BLaER1 treated with 17β-estradiol and CSF1 and Interleukin-3, amounts not matched to agents 10 nM and 100 nM (cell line): ENCODE measurements at regions not wholly inside any gene's neighbourhood (a gene's known extent, or its start where the extent isn't known, plus 50 kb on each side); places are given as distances from the start of the nearest gene placed in this dataset.

Source experiments
- H3K27ac ChIP-seq, 11 experiments: shearing (Covaris generic); formaldehyde crosslinking; 2 replicates each; pipeline ENCODE4 v1.8.1; 2022
- H3K27me3 ChIP-seq, 11 experiments: shearing (Covaris generic); formaldehyde crosslinking; 2 replicates each; pipeline ENCODE4 v1.8.1; 2022
- H3K36me3 ChIP-seq, 11 experiments: shearing (Covaris generic); formaldehyde crosslinking; 2 replicates each; pipeline ENCODE4 v1.8.1; 2022
- H3K4me1 ChIP-seq, 10 experiments: shearing (Covaris generic); formaldehyde crosslinking; 2 replicates each; pipeline ENCODE4 v1.8.1; 2022
- H3K4me2 ChIP-seq, 11 experiments: shearing (Covaris generic); formaldehyde crosslinking; 2 replicates each; pipeline ENCODE4 v1.8.1; 2022
- H3K4me3 ChIP-seq, 10 experiments: shearing (Covaris generic); formaldehyde crosslinking; 2 replicates each; pipeline ENCODE4 v1.8.1; 2022
- H3K9ac ChIP-seq, 11 experiments: shearing (Covaris generic); formaldehyde crosslinking; 2 replicates each; pipeline ENCODE4 v1.8.1; 2022
- H3K9me3 ChIP-seq, 11 experiments: shearing (Covaris generic); formaldehyde crosslinking; replicated peaks in 1 of 11; 2 replicates each; pipeline ENCODE4 v1.8.1; 2022
- H4K20me1 ChIP-seq, 11 experiments: shearing (Covaris generic); formaldehyde crosslinking; 2 replicates each; pipeline ENCODE4 v1.8.1; 2022
- Cebpa-rat ChIP-seq, 11 experiments: shearing (Covaris generic); IDR thresholded peaks; 2 replicates each; pipeline ENCODE4 v1.8.1; 2022

DNA sequence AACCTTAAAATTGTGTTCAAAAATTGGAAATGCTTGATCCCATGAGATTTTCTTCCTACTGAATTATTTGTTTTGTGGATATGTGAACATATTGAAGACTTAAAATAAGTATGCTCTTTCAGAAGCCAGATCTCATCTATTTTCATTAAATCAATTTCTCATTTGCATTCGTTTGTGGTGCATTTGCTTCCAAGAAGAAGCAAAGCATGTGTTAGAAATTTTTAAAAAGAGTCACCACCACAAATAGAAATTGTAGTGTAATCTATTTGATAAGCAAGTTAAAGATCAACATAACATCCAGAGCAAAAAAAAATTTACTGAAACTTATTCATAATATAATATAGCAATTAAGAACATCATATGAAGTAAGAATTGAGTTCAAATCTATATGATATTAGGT lies 300.9 kb upstream of the SYT4 start:
- no peak for TF ChIP-seq Cebpa-rat (IDR thresholded peaks at IDR 0.05)
- no peaks in the 10 kb centered on the region for H3K9me3 ChIP-seq
- H3K36me3 ChIP-seq = no peaks in the 10 kb centered on the region
- no peak overlapping the region for H3K4me3 ChIP-seq
- no peaks in the 10 kb centered on the region for H4K20me1 ChIP-seq
- no peak overlapping the region for H3K9ac ChIP-seq
- H3K4me1 ChIP-seq = no peaks in the 10 kb centered on the region
- H3K4me2 ChIP-seq = no peak overlapping the region
- H3K27ac ChIP-seq = no peak overlapping the region
- no peaks in the 10 kb centered on the region for H3K27me3 ChIP-seq

DNA sequence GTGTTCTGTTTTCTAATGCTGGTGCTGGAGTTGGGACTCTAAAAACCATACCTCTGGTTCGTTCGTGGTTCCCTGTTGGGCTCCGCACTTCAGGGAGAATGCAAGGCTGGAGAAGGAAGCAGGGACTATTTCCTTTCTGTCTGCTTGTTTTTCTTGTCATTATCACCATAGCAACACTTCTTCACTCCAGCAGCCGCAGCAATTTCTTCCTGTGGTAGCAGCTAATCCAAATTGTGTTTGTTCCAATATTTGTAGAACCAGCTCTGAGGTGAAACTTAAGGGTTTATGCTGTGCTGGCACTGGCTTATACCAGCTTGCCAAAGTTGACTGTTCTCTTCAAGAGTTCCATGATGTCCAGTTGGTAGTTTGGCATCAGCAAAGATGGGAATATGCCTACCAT lies 301.4 kb upstream of the SYT4 start:
- Histone ChIP-seq H3K9me3 (no peaks in the 10 kb centered on the region), H3K27ac (no peak overlapping the region), H3K4me1 (no peaks in the 10 kb centered on the region), H3K4me2 (no peak overlapping the region), H3K36me3 (no peaks in the 10 kb centered on the region), H4K20me1 (no peaks in the 10 kb centered on the region), H3K9ac (no peak overlapping the region), H3K27me3 (no peaks in the 10 kb centered on the region), H3K4me3 (no peak overlapping the region)
- no peak for TF ChIP-seq Cebpa-rat (IDR thresholded peaks at IDR 0.05)

DNA sequence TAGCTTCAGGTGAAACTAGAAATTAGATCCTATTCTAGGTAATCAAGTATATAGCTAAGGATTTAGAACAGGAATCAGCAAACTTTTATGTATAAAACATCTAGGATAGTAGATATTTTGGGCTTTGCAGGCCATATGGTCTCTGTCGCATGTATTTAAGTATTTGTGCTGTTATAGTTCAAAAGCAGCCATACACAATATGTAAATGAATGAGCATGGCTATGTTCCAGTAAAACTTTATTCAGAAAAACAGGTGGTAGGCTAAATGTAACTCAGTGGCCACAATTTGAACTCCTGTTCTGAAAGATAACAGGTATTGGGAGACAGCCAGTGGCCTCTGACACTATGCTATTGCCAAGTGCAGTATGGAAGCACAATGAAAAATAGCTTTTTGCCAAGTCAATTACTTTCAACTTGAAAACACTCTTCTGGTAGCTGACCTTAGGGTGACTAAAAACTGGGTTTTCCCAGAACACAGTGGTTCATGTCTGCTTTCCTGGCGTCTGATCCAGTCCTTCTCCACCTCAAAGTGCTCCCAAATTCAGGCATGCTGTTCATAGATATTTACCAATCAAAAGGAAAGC lies 304.7 kb upstream of the SYT4 start:
- Histone ChIP-seq H3K9me3 (no peaks in the 10 kb centered on the region), H3K4me1 (no peaks in the 10 kb centered on the region), H3K36me3 (no peaks in the 10 kb centered on the region), H3K9ac (no peak overlapping the region), H3K4me3 (no peak overlapping the region), H3K27ac (no peak overlapping the region), H3K4me2 (no peak overlapping the region), H3K27me3 (no peaks in the 10 kb centered on the region), H4K20me1 (no peaks in the 10 kb centered on the region)
- TF ChIP-seq Cebpa-rat (IDR thresholded peaks at IDR 0.05) = no peak

DNA sequence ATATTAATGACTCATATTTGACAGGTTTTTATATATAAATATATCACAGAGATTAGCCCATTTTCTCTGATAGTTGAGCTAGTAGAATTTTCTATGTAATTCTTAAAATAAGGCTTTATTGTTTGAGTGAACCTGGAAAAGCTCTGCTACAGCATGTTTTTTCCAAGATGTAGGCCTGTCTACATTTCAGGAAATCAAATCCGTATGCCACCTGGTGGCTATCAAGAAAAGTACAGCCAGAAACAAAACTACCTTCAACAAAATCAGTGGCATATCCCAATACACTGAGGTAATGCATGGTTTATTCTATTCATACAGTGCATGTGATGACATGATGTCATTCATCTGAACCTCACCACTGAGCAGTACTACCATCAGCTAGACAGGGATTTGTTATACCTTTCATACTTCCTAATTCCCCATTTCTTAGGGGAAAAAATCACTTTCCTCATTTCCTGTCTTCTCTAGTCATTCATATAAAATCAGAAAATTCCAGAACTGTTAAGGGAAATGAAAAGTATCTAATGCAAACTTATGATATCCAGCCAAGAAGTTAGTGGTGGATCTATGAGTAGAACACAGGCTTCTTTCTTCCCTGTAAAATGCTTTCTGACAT lies 310.4 kb upstream of the SYT4 start:
- no peak for TF ChIP-seq Cebpa-rat (IDR thresholded peaks at IDR 0.05)
- H3K27ac ChIP-seq = no peak overlapping the region
- H3K4me3 ChIP-seq = no peak overlapping the region
- H4K20me1 ChIP-seq = no peaks in the 10 kb centered on the region; a peak in 1 of 22 replicates
- no peaks in the 10 kb centered on the region for H3K36me3 ChIP-seq
- no peak overlapping the region for H3K9ac ChIP-seq
- H3K27me3 ChIP-seq = no peaks in the 10 kb centered on the region
- no peaks in the 10 kb centered on the region for H3K9me3 ChIP-seq
- H3K4me2 ChIP-seq = no peak overlapping the region
- no peaks in the 10 kb centered on the region; a peak in 1 of 20 replicates for H3K4me1 ChIP-seq

- Histone ChIP-seq H3K36me3 (no peaks in the 10 kb centered on the region), H3K4me2 (no peak overlapping the region), H3K4me3 (no peak overlapping the region), H3K9me3 (no peaks in the 10 kb centered on the region), H4K20me1 (no peaks in the 10 kb centered on the region; a peak in 1 of 22 replicates), H3K4me1 (no peaks in the 10 kb centered on the region; a peak in 1 of 20 replicates), H3K27ac (no peak overlapping the region), H3K27me3 (no peaks in the 10 kb centered on the region), H3K9ac (no peak overlapping the region)
- TF ChIP-seq Cebpa-rat (IDR thresholded peaks at IDR 0.05) = no peak
Observed at GRCh38 chr18:43588838-43589237, 311.5 kb upstream of the SYT4 start.

GRCh38 chr18:43589611-43590151 lies 312.4 kb upstream of the SYT4 start:
- H3K36me3 ChIP-seq = no peaks in the 10 kb centered on the region
- no peak overlapping the region for H3K4me3 ChIP-seq
- no peaks in the 10 kb centered on the region for H3K27me3 ChIP-seq
- no peaks in the 10 kb centered on the region; a peak in 1 of 20 replicates for H3K4me1 ChIP-seq
- no peak overlapping the region for H3K27ac ChIP-seq
- no peak for TF ChIP-seq Cebpa-rat (IDR thresholded peaks at IDR 0.05)
- H3K9ac ChIP-seq = no peak overlapping the region
- no peaks in the 10 kb centered on the region for H3K9me3 ChIP-seq
- H4K20me1 ChIP-seq = no peaks in the 10 kb centered on the region; a peak in 1 of 22 replicates
- no peak overlapping the region for H3K4me2 ChIP-seq

GRCh38 chr18:43590182-43590903 lies 313.1 kb upstream of the SYT4 start:
- no peaks in the 10 kb centered on the region for H3K27me3 ChIP-seq
- no peaks in the 10 kb centered on the region for H3K36me3 ChIP-seq
- H4K20me1 ChIP-seq = no peaks in the 10 kb centered on the region; a peak in 1 of 22 replicates
- H3K4me1 ChIP-seq = no peaks in the 10 kb centered on the region; a peak in 1 of 20 replicates
- no peaks in the 10 kb centered on the region for H3K9me3 ChIP-seq
- no peak overlapping the region for H3K27ac ChIP-seq
- no peak overlapping the region for H3K4me3 ChIP-seq
- no peak overlapping the region; a peak in 1 of 22 replicates for H3K4me2 ChIP-seq
- H3K9ac ChIP-seq = no peak overlapping the region
- no peak for TF ChIP-seq Cebpa-rat (IDR thresholded peaks at IDR 0.05)

DNA sequence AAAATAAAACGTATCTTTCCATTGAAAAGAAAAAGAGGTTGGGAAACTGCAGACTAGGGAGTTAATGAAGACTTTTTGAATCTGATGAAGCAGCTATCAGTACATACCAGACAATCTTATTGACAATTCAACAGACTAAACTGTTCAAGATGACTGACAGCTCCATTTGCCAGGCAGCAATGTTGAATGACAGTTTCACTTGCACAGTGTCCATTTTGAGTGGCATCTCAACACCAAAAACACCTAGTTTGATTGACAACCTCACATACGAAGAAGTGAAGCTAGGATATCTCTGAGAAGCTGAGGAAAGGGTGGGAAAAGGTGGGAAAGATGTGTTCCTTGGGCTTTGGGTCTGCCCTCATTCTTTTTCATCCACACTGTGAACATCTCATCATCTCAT lies 315.0 kb upstream of the SYT4 start:
- Histone ChIP-seq H3K4me1 (no peaks in the 10 kb centered on the region; a peak in 1 of 20 replicates), H3K27ac (no peak overlapping the region), H3K9ac (no peak overlapping the region), H3K4me3 (no peak overlapping the region), H4K20me1 (no peaks in the 10 kb centered on the region; a peak in 1 of 22 replicates), H3K36me3 (no peaks in the 10 kb centered on the region), H3K9me3 (no peaks in the 10 kb centered on the region), H3K27me3 (no peaks in the 10 kb centered on the region), H3K4me2 (no peak overlapping the region)
- no peak for TF ChIP-seq Cebpa-rat (IDR thresholded peaks at IDR 0.05)

- Histone ChIP-seq H4K20me1 (no peaks in the 10 kb centered on the region), H3K9me3 (no peaks in the 10 kb centered on the region), H3K4me3 (no peak overlapping the region), H3K4me1 (no peaks in the 10 kb centered on the region), H3K9ac (no peak overlapping the region), H3K27me3 (no peaks in the 10 kb centered on the region), H3K27ac (no peak overlapping the region), H3K36me3 (no peaks in the 10 kb centered on the region), H3K4me2 (no peak overlapping the region)
- no peak for TF ChIP-seq Cebpa-rat (IDR thresholded peaks at IDR 0.05)
Observed at GRCh38 chr18:43596105-43596712, 318.9 kb upstream of the SYT4 start.
